CD1c-positive myeloid dendritic cell (primary cell): ENCODE measurements at regions not wholly inside any gene's neighbourhood (a gene's known extent, or its start where the extent isn't known, plus 50 kb on each side); places are given as distances from the start of the nearest gene placed in this dataset.

Experiments used
- DNase-seq: peaks from one replicate; pipeline ENCODE4 v3.0.0-alpha.2; 2016; ENCODE audit errors: extremely low spot score

DNA sequence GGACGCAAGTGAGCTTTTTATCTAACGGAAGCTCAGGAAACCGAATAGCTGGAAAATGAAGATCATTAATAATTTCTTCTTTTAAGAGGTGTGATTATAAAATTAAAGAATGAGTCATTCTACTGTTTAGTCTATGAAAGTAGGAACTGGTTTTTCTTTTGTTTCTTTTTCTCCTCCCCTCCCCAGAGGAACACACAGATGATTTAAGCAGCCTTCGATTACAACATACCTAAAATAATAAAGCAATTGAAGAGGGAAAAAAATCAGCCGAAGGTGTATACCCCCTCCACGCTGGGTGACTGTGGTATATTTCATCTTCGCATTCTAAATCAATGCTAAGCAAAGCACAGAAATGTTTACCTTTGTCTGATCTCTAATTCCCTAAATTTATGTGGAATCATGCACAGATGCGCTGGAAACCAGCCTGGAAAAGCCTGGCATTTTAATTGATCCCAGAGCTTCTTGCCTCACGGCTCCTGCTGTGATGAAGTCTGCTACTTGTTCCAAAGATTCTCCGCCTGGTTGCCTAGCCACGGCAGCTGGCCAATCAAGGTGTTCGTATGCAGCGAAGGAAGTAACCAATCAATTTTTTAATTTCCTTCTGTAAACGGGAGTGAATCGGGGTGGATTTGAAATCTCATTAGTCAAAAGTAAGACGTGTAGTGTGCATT is 133.9 kb downstream of the FANCF start:
- no peak for DNase-seq

DNA sequence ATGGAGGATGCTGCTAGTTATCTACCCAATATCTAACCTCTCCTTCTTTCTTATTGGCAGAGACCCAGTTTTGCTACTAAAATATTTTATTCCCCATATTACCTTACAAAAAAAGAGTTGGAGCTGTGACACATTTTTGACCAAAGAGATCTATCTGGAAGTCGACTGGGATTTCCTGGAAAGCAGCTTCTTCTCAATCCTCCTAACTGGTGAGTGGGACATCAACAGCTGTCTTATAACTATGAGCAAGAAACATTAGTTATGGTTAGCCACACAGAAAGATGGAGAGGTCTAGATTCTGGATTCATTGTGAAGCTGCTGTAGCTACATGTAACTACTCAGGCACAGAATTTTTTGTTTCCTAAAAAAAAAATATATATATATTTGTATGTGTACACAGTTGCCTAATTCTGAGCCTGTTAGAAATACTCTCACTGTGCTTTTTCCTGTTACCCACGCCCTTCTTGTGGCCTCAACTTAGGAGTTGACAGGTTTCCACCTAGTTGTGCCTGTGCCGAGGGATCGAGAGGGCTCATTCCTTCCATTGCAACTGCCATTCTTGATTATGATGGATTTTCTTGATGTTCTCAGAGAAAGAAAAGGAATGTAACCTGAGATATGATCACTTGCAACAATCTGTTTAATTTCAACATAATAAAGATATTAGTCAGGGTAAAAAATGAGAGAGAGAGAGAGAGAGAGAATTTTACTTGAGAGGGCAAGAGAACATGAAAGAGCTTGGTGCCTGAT is 142.0 kb downstream of the SLC17A6 start:
- DNase-seq = no peak

DNA sequence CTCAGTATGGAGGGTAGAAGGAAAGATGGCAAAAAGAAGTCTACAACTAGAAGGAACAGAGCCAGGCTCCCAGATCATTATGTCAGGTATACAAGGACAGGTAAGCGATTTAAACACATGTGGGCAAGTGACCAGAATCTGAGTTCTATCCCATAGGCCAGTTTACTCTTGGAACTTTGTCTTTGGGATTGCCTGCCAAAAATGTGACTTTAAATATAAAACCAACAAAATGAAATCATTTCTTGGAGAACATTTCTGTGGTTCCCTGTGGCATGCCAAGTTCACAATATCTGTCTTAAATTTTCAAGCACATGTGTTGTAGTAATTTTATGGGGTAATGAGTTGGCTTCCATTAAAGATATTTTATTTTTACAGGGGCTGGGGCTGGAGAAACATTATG is 141.0 kb downstream of the SLC17A6 start:
- DNase-seq = no peak

DNA sequence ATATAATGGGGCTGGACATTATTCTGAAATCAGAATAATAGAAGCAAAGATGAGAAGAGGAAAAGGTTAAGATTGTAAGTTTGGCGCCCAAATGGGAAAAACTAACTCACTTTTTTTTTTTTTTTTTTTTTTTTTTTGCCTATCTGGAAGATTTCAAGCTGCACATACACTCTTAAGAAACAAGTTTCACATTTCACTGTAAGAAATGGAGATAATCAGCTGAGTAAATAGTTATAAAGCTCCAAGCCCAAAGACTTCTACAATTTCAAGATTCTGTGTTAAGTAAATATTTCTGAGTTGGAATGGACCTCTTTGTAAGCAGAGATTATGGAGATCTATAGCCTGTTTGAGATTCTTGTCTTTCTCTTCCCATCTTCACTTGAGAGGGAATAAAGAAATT is 140.0 kb downstream of the SLC17A6 start:
- DNase-seq = no peak

DNA sequence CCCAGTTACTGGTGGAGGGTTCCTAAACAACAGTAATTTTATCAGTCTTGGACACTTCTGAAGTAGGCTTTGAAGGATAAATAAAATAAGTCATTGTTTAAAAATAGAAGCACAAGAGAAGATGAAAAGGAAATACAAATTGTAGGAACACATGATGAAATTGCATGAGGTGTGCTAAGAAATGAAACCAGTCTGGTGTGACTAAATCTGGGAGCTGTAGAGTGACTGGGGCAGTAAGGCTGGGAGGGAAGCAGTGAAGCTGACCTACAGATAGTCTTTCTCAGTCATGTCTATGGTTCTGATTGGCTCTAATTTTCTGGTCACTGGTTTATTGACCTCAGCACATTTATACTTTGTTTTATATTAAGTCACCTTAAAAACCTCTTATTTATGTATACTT is 139.1 kb downstream of the SLC17A6 start:
- DNase-seq = no peak

DNA sequence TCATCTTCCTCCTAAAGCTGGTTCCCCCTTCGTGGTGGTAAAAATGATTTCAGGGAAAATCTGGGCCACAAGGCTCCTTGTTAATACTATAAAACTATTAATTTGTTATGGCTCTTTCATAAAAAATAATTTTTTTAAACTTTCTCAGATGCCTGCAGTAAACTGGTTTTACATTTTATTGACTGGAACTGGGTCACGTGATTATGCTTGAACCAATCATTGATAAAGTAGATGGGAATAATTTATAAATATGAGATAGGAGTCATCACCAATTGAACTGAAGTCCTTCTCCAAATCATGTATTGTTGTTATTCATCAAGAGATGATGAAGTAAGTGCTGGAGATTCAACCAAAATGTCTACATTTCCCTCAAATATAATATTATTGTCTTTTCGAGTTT is 138.4 kb downstream of the SLC17A6 start:
- no peak for DNase-seq

DNA sequence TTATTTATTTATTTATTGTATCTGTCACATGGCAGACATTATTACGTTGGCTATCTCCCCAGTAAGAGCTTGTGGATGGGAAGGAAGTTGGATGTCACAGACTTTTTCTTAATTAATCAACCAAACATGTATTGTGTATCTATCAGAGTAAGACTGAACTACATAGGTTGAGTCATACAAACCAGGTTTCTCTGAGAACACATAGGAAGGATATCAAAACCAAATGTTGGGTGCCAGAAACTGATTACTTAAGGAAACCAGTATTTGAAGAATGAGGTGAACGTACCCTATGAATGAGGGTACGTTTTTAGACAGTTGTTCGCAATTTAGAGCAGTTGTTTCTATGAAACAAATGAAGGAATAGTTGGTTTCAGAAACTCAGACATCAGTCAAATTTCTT is 136.4 kb downstream of the SLC17A6 start:
- DNase-seq = no peak

DNA sequence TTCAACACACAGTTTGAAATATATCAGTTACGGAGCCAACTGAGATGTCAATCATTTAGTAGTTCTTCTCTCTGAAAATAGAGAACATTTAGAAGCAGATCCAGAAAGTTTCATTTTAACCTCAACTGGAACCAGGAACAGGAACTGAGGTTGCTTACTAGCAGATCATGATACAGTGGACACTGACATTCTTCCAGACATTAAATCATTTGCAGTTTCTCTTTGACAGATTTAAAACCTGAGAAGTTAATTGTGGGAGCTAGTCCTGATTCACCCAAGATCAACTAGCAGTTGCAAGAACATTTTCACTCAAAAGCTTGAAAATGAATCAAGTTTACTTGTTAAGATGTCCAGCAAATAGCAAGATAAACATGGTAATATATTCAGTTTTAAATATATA is 135.4 kb downstream of the SLC17A6 start:
- DNase-seq = no peak

DNA sequence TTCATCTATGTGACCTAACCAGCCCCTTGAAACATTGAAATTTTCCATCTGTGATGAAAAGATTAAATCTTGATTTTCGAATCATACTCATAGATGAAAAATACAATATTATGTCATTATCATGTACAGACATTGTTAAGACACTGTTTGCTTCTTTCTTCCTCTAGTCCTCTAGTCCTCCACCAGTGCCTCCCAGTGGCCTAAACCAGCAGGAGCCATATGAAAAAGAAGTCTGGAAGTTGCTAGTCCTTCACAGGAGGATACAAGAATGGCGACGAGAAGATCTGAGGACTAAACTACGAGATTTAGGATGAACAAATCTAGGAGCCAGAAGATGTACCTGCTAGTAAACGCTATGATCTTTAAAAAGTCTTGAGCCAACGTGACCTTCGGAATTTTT is 134.1 kb downstream of the SLC17A6 start:
- DNase-seq = no peak

DNA sequence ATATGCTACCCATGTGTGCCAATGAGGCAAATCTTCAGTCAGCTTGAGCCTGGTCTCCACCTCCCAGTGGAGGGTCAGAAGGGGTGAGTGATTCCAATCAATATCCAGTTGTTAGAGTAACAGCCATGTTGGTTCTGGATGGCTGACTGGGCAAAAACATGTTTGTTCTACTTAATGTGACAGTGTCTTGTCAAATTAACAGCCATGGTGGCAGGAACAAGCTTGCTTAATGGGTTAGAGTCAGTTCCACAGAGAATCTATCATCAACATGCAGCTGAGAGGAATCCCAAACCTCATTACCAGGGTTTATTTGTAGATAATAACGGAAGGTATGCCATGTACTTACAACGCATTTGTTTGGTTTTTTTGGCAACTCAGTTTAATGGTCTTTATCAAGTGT is 133.2 kb downstream of the SLC17A6 start:
- DNase-seq = no peak

DNA sequence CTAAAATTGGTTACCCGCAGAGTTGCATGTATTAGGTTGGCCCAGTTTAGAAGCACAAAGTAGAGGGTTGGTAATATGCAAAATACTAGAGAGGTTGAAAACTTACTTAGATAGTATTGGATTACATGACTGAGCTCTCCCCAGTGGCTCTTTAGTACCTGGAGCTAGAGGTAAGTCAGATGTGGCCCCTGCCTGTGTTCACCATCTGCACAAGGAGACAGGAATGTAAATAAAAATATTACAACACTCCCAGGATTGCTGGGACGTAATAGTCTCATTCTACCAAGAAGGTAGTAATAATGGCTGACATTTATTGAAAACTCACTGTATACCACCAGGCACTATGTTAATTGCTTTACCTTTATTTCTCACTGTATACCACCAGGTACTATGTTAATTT is 129.6 kb downstream of the SLC17A6 start:
- no peak for DNase-seq

DNA sequence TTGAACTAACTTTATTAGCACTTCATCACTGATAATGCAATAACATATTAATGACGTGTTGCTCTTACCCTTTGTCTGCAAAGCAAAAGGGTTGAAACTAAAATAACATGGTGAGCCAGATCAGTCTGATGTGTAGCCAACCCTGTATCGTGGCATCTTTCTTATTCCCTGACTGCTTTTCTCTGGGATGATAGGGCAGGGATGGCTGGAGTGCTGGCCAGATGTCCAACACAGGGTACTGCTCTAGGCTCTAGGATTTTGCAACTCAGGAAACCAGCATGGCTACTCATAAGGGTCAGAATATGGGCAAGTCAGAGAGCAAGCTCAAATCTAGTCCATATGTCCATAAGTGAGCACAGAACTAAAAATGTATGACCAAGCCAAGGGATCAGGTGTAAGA is 129.1 kb downstream of the SLC17A6 start:
- DNase-seq = no peak

DNA sequence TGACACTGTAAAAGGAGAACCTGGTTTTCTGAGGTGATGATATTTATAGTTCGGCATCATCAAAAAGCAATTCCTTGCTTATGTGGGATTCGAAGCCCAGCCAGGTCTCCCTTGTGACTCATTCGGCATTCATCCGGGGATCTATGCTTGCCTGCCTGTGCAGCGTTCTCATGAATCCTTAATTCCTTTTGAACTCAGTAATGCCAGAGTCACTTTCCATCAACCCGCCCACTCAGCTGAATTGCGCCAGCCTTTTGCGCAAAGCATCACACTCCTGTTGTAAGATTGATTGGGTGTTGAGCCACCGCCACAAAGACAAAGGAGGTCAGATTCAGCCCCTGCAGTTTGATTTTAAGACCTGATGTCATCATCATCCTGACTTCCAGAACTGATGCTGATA is 128.6 kb downstream of the SLC17A6 start:
- no peak for DNase-seq

DNA sequence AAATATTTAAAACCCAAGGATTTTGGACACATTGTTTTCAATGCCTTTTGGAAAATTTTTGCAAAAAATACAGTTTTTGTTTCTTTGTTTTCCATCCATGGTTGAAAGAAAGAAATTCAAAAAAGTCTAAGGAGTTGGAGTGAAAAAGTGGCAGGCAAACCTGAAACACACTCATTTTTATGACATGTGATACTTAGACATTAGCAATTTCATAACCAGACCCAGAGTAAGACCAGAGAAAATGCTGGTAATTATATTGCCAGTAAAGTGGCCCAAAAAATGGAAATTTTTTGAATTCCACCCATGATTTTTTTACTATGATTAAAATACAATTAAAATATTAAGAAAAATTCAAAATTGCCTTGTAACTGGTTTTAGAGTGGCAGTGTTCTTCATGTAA is 128.2 kb downstream of the SLC17A6 start:
- DNase-seq = no peak

DNA sequence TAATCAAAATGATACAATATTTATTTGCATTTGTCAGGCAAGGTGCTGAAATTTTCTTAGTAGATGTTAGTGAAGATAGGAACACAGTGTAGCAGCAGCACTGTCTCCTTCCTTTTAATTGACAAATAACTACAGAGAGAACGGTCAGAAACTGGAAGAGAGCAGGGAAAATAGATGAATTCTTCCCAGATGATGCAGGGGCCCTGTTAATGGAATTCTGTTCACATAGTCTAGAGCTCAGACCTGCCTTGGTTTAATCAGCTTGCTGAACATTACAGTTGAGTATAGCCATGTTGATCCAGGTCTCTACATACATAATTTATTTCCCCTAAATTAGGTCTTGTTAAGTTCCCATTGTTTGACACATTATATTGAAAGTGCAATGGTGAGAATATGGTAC is 127.4 kb downstream of the SLC17A6 start:
- DNase-seq = no peak

DNA sequence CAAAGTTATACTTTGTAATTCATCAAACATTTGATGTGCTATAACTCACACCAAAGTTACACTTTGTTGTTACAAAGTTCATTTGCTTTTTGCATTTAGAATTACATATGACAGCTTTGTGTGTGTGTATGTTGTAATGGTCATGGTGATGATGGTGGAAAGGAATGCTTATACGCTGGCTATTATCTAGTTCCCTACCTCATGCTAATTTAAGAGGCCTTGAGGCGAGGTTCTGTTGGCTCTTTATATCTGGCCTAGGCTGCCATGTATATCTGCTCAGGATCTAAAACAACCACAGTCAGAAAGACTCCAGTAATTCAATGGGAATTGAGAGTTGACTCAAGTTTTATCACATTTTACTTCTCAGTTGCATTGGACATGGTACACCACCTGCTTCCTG is 123.4 kb downstream of the SLC17A6 start:
- no peak for DNase-seq

DNA sequence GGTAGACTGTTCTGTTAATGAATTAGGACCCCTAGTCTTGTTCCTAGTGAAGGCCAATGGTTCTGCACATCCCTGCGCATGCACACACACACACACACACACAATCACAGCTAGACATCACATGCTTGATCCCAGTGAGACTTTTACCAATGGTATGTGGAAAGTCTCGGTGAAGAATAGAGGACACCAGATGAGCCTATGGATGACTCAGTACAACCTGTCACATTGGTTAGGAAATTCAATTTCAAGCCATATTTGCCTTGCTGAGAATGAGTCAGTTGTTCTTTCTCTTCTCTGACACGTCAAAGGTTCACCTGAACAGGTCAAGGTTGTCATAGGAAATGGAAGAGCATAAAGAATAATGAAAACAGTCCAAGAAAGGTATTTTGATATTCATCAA is 122.0 kb downstream of the SLC17A6 start:
- DNase-seq = no peak

DNA sequence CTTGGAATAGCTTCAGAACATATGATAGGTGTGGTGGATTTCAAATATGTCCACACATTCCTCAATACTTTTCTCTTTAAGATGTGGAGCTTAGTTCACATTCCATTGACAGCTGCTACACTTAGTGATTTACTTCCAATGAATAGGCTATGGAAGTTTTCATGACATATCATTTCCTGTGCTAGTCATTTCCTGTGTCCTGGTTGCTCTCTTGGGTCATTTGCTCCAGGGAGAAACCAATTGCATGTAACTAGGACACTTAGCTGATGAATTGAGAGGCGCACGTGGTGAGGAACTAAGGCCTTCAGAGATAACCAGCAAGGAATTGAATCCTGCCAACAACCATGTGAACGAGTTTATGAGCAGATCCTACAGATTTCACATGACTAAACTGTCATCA is 120.9 kb downstream of the SLC17A6 start:
- no peak for DNase-seq

DNA sequence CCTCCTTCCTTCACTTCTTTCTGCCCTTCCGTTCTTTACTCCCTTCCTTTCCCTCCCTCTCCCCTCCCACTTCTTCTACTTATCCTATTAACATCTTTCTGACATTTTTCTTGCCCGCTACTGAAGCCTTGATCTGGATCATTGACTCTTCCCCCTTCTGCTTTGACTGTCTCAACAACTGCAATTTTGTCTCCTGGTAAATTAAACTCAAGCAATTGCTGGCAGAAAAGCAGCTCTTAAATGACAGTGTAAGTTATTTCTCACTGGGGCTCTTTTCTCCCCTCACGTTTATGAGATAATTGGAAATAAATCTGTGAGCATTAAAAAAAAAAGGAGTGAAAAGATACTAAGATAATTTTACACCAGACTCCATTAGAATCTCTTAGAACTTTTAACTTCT is 120.0 kb downstream of the SLC17A6 start:
- DNase-seq = no peak

DNA sequence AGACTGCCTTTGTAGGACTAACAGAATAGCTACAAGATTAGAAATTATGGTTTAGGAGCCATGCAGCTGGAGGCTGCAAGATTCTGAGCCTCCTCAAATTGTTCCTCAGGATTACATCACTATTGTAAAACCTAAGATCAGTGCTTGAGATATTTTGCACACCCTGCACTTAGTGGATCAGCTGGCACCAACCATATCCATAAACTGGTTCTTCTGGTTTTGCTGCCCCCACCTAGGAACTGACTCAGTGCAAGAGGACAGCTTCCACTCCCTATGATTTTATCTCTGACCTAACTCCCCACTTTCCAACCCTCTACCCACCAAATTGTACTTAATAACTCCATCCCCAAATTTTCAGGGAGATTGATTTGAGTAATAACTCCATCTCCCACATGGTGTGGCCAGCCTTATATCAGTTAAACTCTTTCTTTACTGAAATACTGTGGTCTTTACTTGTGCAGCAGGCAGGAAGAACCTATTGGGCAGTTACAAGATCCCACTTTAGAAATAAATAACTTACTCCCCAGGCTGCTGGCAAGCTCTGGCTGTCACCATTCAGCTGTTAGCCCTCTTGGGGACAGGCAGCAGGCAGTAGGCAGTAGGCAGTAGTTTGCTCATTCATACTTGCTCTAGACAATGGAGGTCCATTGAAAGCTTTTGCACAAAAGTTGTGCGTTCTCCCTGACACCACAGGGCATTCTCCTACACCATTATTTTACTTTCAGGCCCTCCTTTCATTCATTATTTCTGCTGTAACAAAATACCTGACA is 119.0 kb downstream of the SLC17A6 start:
- DNase-seq = no peak

DNA sequence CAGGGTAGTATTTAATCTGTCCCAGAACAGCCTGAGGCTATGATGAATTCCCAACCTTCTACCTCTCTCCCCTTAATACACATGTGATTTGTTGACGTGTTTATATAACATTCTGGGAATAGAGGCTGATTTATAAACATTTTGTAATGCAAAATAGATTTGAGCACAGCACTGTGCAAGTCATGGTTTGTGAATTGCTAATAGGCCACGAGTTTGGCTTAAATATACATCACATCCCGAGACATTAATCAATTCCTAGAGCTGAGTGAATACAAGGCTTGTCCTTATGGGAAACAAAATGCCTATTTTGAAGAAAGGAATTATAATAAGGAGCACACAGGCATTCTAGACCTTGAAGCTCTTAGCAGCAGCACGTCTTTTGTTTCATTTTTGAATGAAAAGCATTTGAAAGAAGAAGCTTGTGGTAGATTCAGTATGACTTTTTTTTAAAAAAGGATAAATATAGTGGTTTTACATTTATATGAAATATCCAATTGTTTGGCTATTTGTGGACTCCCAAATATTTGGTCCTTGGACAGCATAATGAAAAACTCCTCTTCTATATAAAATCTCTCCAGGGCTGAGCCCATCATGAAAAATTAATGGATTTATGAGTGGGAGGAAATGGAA is 116.4 kb downstream of the SLC17A6 start:
- DNase-seq = no peak

DNA sequence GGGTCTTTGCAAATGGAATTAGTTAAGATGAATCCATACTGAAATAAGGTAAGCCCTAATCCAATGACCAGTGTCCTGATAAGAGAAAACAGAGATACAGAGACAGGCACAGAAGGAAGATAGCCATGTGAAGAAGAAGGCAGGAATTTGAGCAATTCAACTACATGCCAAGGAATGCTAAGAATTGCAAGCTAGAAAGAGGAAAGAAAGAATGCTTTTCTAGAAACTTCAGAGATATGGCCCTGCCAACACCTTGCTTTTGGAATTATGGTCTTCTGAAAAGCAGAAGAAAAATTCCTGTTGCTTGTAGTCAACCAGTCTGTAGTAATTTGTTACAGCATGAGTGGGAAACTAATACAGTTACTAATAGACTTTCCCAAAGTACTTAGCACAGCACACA is 111.3 kb downstream of the SLC17A6 start:
- DNase-seq = no peak

DNA sequence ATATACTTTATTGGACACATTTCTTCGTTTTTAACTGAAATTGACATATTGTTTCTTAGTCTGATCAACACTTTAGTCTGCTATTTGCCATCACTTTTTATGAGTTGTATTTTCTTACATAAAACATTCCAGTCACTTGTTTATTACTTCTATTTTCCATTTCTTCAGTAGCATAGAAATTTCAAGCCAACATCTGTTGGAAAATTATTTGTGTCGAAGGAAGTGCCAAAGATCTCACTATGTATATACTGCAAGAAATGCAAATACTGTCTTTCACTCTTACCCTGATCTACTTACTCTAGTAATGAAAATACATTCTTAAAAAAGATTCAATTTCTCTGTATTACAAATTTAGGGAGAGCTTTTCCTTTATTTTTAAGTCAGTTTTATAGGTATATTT is 105.9 kb downstream of the SLC17A6 start:
- DNase-seq = no peak
